K562 (cell line): ENCODE measurements at regions not wholly inside any gene's neighbourhood (a gene's known extent, or its start where the extent isn't known, plus 50 kb on each side); places are given as distances from the start of the nearest gene placed in this dataset.

Experiments
- CBX3 ChIP-seq, 2 experiments: IDR thresholded peaks; 1 replicate in 1 of 2; 2 replicates in 1 of 2; pipeline ENCODE4 v1.6.1; 2012; ENCODE audit warnings: inconsistent platforms in 2 of 2, low read length in 2 of 2, borderline replicate concordance in 1 of 2, control low read depth in 1 of 2
- CBX8 ChIP-seq: fragments of 200-600 bp; sonication (generic); IDR thresholded peaks from 2 replicates; pipeline ENCODE4 v1.6.1; 2012; ENCODE audit warnings: borderline replicate concordance, mixed run types, low read depth, mild to moderate bottlenecking, moderate library complexity, mixed read lengths, low read length, control low read depth, inconsistent platforms; ENCODE audit not compliant: poor library complexity, severe bottlenecking; ENCODE audit errors: extremely low read depth
- CUX1 ChIP-seq: fragments of 200-800 bp; sonication (Bioruptor generic); IDR thresholded peaks from 2 replicates; pipeline ENCODE4 v1.6.1; 2016; ENCODE audit warnings: missing genetic modification characterization, missing compliant biosample characterization
- DLX4 ChIP-seq: fragments of 250-450 bp; sonication (Bioruptor Pico); IDR thresholded peaks from 2 replicates; pipeline ENCODE4 v1.6.1; 2021; ENCODE audit warnings: mild to moderate bottlenecking
- EP300 ChIP-seq: IDR thresholded peaks from 2 replicates; pipeline ENCODE4 v1.6.1; 2012; ENCODE audit warnings: low read length, improper control_type of control experiment
- GABPA ChIP-seq: fragments of 200-800 bp; sonication (Bioruptor generic); conservative IDR thresholded peaks from 2 replicates; pipeline ENCODE4 v1.6.1; 2016; ENCODE audit warnings: low read depth, missing genetic modification characterization, missing compliant biosample characterization
- MED1 ChIP-seq: sonication (generic); formaldehyde crosslinking; IDR thresholded peaks from 2 replicates; pipeline ENCODE4 v1.8.1; 2023; ENCODE audit warnings: missing genetic modification reagents, borderline replicate concordance
- NCOA2 ChIP-seq, 2 experiments: fragments of 450-650 bp; IDR thresholded peaks; 2 replicates each; pipeline ENCODE4 v1.6.1; 2018; ENCODE audit warnings: mild to moderate bottlenecking in 2 of 2, moderate library complexity in 1 of 2; ENCODE audit not compliant: partially characterized antibody in 2 of 2
- NCOR1 ChIP-seq: fragments of 450-650 bp; IDR thresholded peaks from 2 replicates; pipeline ENCODE4 v1.6.1; 2016; ENCODE audit warnings: mild to moderate bottlenecking, moderate library complexity
- NUFIP1 ChIP-seq: fragments of 450-650 bp; IDR thresholded peaks from 2 replicates; pipeline ENCODE4 v1.6.1; 2018; ENCODE audit not compliant: partially characterized antibody
- PATZ1 ChIP-seq: fragments of 250-450 bp; sonication (Bioruptor Pico); IDR thresholded peaks from 2 replicates; pipeline ENCODE4 v1.5.0; 2020; ENCODE audit warnings: mild to moderate bottlenecking, borderline replicate concordance
- SMARCA4 ChIP-seq: fragments of 450-650 bp; IDR thresholded peaks from 2 replicates; pipeline ENCODE4 v1.6.1; 2016
- SNAPC5 ChIP-seq: fragments of 250-450 bp; sonication (Bioruptor Pico); IDR thresholded peaks from 2 replicates; pipeline ENCODE4 v1.8.0; 2021; ENCODE audit warnings: moderate library complexity, mild to moderate bottlenecking, inconsistent platforms
- TEAD2 ChIP-seq: fragments of 450-650 bp; IDR thresholded peaks from 2 replicates; pipeline ENCODE4 v1.6.1; 2016; ENCODE audit warnings: missing genetic modification characterization, control low read depth, missing compliant biosample characterization
- TRIM24 ChIP-seq, 2 experiments: fragments of 450-650 bp; IDR thresholded peaks; 2 replicates each; pipeline ENCODE4 v1.6.1; 2016
- TSHZ1 ChIP-seq: fragments of 250-450 bp; sonication (Bioruptor Pico); IDR thresholded peaks from 2 replicates; pipeline ENCODE4 v1.4.0; 2020; ENCODE audit warnings: mild to moderate bottlenecking, moderate library complexity

- peak; percentile 35; the same call in 1 of the 2 replicates for TF ChIP-seq TEAD2 (tag)
- no peak for TF ChIP-seq SNAPC5 (CRISPR knock-in tag)
- no peak for TF ChIP-seq TRIM24 (IDR thresholded peaks at IDR 0.05)
- peak; percentile 36; the same call in 1 of the 2 replicates for TF ChIP-seq SMARCA4
- 0 out of 3 replicates have a peak, but pooled peaks of 1 of the 2 experiments have one; percentile 25 for TF ChIP-seq CBX3 (IDR thresholded peaks at IDR 0.05; ENCODE audit: borderline replicate concordance in 1 of 2, low read length in 2 of 2)
- no peak for TF ChIP-seq NUFIP1
- TF ChIP-seq GABPA (tag): peak; percentile 64
- no peak for TF ChIP-seq DLX4 (CRISPR knock-in tag)
- TF ChIP-seq CUX1 (CRISPR knock-in tag): peak; percentile 67; the same call in 1 of the 2 replicates
- no peak for TF ChIP-seq NCOR1
- TF ChIP-seq TSHZ1 (CRISPR knock-in tag): no peak
- no peak for TF ChIP-seq PATZ1 (CRISPR knock-in tag)
- no peak for TF ChIP-seq CBX8
- TF ChIP-seq MED1: no peak
- no peak for TF ChIP-seq NCOA2 (IDR thresholded peaks at IDR 0.05; ENCODE audit: partially characterized antibody in 2 of 2)
- TF ChIP-seq EP300: no peak
Measured at GRCh38 chr7:130903358-130903974, 169.5 kb upstream of the KLF14 start (continued).
